Testis (tissue), 2 donors: ENCODE measurements at regions not wholly inside any gene's neighbourhood (a gene's known extent, or its start where the extent isn't known, plus 50 kb on each side); places are given as distances from the start of the nearest gene placed in this dataset.
A peak's percentile ranks its signal among the peaks of the same experiment; 100 is the strongest.
"Not testable (repeated sequence)": the region's sequence is repeated elsewhere in the genome, so short reads cannot be mapped to it uniquely, and the experiment has no call there.

Experiments used
- DNase-seq: peaks from one replicate; pipeline ENCODE4 v3.0.0-alpha.2; 2019
- H3K27ac ChIP-seq, 2 donors: fragments of 200-600 bp; sonication (generic); one replicate each; pipeline ENCODE4 v1.5.1; 2019
- H3K27me3 ChIP-seq: fragments of 200-600 bp; sonication (generic); one replicate; pipeline ENCODE4 v1.5.1; 2019
- H3K36me3 ChIP-seq: fragments of 200-600 bp; sonication (generic); one replicate; pipeline ENCODE4 v1.5.1; 2017; ENCODE audit warnings: low read depth; ENCODE audit errors: missing control alignments
- H3K4me1 ChIP-seq: fragments of 200-600 bp; sonication (generic); one replicate; pipeline ENCODE4 v1.5.1; 2019
- H3K4me3 ChIP-seq, 2 donors: fragments of 200-600 bp; sonication (generic); one replicate each; pipeline ENCODE4 v1.5.1; 2017 to 2019
- H3K9me3 ChIP-seq: fragments of 200-600 bp; sonication (generic); one replicate; pipeline ENCODE4 v1.5.1; 2017
- CTCF ChIP-seq, 3 experiments: fragments of 450-650 bp in 2 of 3; fragments of 200-600 bp in 1 of 3; sonication (generic) in 1 of 3; IDR thresholded peaks; one replicate each; pipeline ENCODE4 v1.5.1; 2016 to 2019; ENCODE audit warnings: antibody characterized with exemption in 3 of 3, mild to moderate bottlenecking in 2 of 3, moderate library complexity in 1 of 3
- POLR2A ChIP-seq: fragments of 450-650 bp; IDR thresholded peaks from one replicate; pipeline ENCODE4 v1.6.1; 2017; ENCODE audit warnings: antibody characterized with exemption, mild to moderate bottlenecking, moderate library complexity
- WGBS, 2 donors: methylation state at CpG; one replicate each; pipeline ENCODE4 v1.1.5; 2018; 5-methylcytosine and 5-hydroxymethylcytosine counted together
- intact Hi-C: fragments of 100-400 bp; cut with DNase I; formaldehyde crosslinking; loops from one replicate; pipeline ENCODE4 v1.15.1; 2023; ENCODE audit warnings: low total_unique reads

GRCh38 chr14:55837467-55837866 lies 257.5 kb downstream of the KTN1 start:
- Histone ChIP-seq H3K4me1 (no peaks in the 10 kb centered on the region), H3K27me3 (no peaks in the 10 kb centered on the region), H3K36me3 (no peaks in the 10 kb centered on the region), H3K4me3 (no peak overlapping the region), H3K9me3 (no peaks in the 10 kb centered on the region), H3K27ac (no peak overlapping the region)
- DNase-seq: no peak
- intact Hi-C loops: no loop called here
- no peak for TF ChIP-seq POLR2A
- TF ChIP-seq CTCF (IDR thresholded peaks at IDR 0.05): no peak
- 83 to 93% methylated on average over 1 of the region's 1 CpG for WGBS, 2 donors

- no peaks in the 10 kb centered on the region for H3K4me1 ChIP-seq
- H3K27me3 ChIP-seq: no peaks in the 10 kb centered on the region
- H3K36me3 ChIP-seq: no peaks in the 10 kb centered on the region
- H3K27ac ChIP-seq: no peak overlapping the region
- WGBS, 2 donors: 52 to 60% methylated on average over 3 of the region's 3 CpGs
- H3K9me3 ChIP-seq: no peaks in the 10 kb centered on the region
- DNase-seq: no peak
- H3K4me3 ChIP-seq: no peak overlapping the region
- intact Hi-C loops: no loop called here
- TF ChIP-seq POLR2A (no peak), CTCF (IDR thresholded peaks at IDR 0.05) (no peak)
Observed at GRCh38 chr14:55838529-55839052, 258.6 kb downstream of the KTN1 start.

GRCh38 chr14:55839301-55839947 lies 259.4 kb downstream of the KTN1 start:
- intact Hi-C loops, H3K4me1 ChIP-seq, H3K27ac ChIP-seq, H3K9me3 ChIP-seq, H3K36me3 ChIP-seq, H3K27me3 ChIP-seq, DNase-seq: not testable (repeated sequence)
- H3K4me3 ChIP-seq: peak overlapping the region in 1 of 2 donors; percentile 39
- 60 to 75% methylated on average over 6 to 34 of the region's 41 CpGs for WGBS, 2 donors

- Histone ChIP-seq H3K4me3 (no peak overlapping the region), H3K36me3 (no peaks in the 10 kb centered on the region), H3K27me3 (no peaks in the 10 kb centered on the region), H3K9me3 (no peaks in the 10 kb centered on the region), H3K27ac (no peak overlapping the region), H3K4me1 (no peaks in the 10 kb centered on the region)
- intact Hi-C loops: no loop called here
- TF ChIP-seq CTCF (IDR thresholded peaks at IDR 0.05) (no peak), POLR2A (no peak)
- 79 to 81% methylated on average over 6 of the region's 6 CpGs for WGBS, 2 donors
- DNase-seq: no peak
Observed at GRCh38 chr14:55840821-55841220, 260.8 kb downstream of the KTN1 start.

GRCh38 chr14:55841625-55842024 lies 261.6 kb downstream of the KTN1 start:
- Histone ChIP-seq H3K27ac (no peak overlapping the region), H3K36me3 (no peaks in the 10 kb centered on the region), H3K9me3 (no peaks in the 10 kb centered on the region), H3K4me1 (no peaks in the 10 kb centered on the region), H3K4me3 (no peak overlapping the region), H3K27me3 (no peaks in the 10 kb centered on the region)
- TF ChIP-seq POLR2A: no peak
- TF ChIP-seq CTCF (IDR thresholded peaks at IDR 0.05): no peak
- no peak for DNase-seq
- WGBS, 2 donors: 72 to 74% methylated on average over 6 of the region's 6 CpGs
- intact Hi-C loops: no loop called here
